ENCODE measurements at regions not wholly inside any gene's neighbourhood (a gene's known extent, or its start where the extent isn't known, plus 50 kb on each side); places are given as distances from the start of the nearest gene placed in this dataset.

DNA sequence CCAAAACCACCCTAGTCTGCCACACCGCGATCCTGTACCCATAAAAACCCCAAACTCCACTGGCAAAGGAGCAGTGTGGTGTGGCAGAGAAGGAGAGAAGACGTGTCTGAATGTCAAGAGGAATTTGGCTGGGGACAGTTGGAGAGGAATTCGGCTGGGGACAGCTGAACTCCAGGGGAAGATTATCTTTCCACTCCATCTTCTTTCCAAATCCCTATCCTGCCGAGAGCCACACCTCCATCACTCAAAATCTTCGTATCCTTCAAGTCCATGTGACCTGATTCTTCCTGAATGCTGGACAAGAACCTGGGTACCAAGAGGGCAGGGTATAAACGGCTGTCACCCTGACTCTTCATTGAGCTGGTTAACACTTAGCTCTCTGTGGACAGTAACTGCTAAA lies 448.1 kb downstream of the ARHGEF28 start:
- TF ChIP-seq, protein P1, sequence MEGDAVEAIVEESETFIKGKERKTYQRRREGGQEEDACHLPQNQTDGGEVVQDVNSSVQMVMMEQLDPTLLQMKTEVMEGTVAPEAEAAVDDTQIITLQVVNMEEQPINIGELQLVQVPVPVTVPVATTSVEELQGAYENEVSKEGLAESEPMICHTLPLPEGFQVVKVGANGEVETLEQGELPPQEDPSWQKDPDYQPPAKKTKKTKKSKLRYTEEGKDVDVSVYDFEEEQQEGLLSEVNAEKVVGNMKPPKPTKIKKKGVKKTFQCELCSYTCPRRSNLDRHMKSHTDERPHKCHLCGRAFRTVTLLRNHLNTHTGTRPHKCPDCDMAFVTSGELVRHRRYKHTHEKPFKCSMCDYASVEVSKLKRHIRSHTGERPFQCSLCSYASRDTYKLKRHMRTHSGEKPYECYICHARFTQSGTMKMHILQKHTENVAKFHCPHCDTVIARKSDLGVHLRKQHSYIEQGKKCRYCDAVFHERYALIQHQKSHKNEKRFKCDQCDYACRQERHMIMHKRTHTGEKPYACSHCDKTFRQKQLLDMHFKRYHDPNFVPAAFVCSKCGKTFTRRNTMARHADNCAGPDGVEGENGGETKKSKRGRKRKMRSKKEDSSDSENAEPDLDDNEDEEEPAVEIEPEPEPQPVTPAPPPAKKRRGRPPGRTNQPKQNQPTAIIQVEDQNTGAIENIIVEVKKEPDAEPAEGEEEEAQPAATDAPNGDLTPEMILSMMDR (conservative IDR thresholded peaks at IDR 0.05; ENCODE audit: low read depth, low read length): no peak
- TF ChIP-seq EZH2 (IDR thresholded peaks at IDR 0.05; ENCODE audit: borderline replicate concordance, low read depth, low read length, poor library complexity, severe bottlenecking): no peak
